Mesenchymal stem cell (in vitro differentiated cells and primary cell): ENCODE measurements at regions not wholly inside any gene's neighbourhood (a gene's known extent, or its start where the extent isn't known, plus 50 kb on each side); places are given as distances from the start of the nearest gene placed in this dataset.
"Not testable (repeated sequence)": the region's sequence is repeated elsewhere in the genome, so short reads cannot be mapped to it uniquely, and the experiment has no call there.

Experiments
- DNase-seq: peaks from one replicate; pipeline ENCODE4 v3.0.0-alpha.2; 2013
- H2AFZ ChIP-seq: one replicate; pipeline ENCODE4 v1.6.1; 2013; ENCODE audit warnings: low read depth, mild to moderate bottlenecking, control low read depth, inconsistent platforms, low read length, moderate library complexity
- H2AK5ac ChIP-seq: 2 replicates; pipeline ENCODE4 v1.6.1; 2013; ENCODE audit warnings: low read length, moderate library complexity, mild to moderate bottlenecking, inconsistent platforms; ENCODE audit not compliant: severe bottlenecking
- H2BK120ac ChIP-seq: one replicate; pipeline ENCODE4 v1.6.1; 2013; ENCODE audit warnings: low read depth, mild to moderate bottlenecking, inconsistent platforms, low read length, moderate library complexity
- H2BK12ac ChIP-seq, 2 experiments: one replicate each; pipeline ENCODE4 v1.6.1; 2013; ENCODE audit warnings: inconsistent platforms in 2 of 2, low read length in 2 of 2, mild to moderate bottlenecking in 2 of 2, moderate library complexity in 2 of 2, control low read depth in 1 of 2
- H2BK15ac ChIP-seq: one replicate; pipeline ENCODE4 v1.6.1; 2013; ENCODE audit warnings: mild to moderate bottlenecking, low read depth, inconsistent platforms; ENCODE audit not compliant: poor library complexity, severe bottlenecking
- H2BK5ac ChIP-seq: 2 replicates; pipeline ENCODE4 v1.6.1; 2013; ENCODE audit warnings: low read depth, mild to moderate bottlenecking, low read length, control low read depth, inconsistent platforms; ENCODE audit not compliant: poor library complexity, severe bottlenecking
- H3K14ac ChIP-seq, 2 experiments: one replicate each; pipeline ENCODE4 v1.6.1; 2013; ENCODE audit warnings: inconsistent platforms in 2 of 2, low read length in 2 of 2, control low read depth in 1 of 2, mild to moderate bottlenecking in 1 of 2, moderate library complexity in 1 of 2
- H3K18ac ChIP-seq, 2 experiments: one replicate each; pipeline ENCODE4 v1.6.1; 2013; ENCODE audit warnings: inconsistent platforms in 2 of 2, low read length in 2 of 2, control low read depth in 1 of 2, low read depth in 1 of 2, mild to moderate bottlenecking in 1 of 2
- H3K23ac ChIP-seq, 2 experiments: one replicate each; pipeline ENCODE4 v1.6.1; 2013; ENCODE audit warnings: inconsistent platforms in 2 of 2, low read length in 2 of 2, mild to moderate bottlenecking in 2 of 2, moderate library complexity in 2 of 2, control low read depth in 1 of 2
- H3K27ac ChIP-seq: 2 replicates; pipeline ENCODE4 v1.5.1; 2013; ENCODE audit warnings: mild to moderate bottlenecking, moderate library complexity, low read length, control low read depth, inconsistent platforms; ENCODE audit not compliant: poor library complexity, severe bottlenecking
- H3K27me3 ChIP-seq, 2 experiments: 2 replicates each; pipeline versions ENCODE4 v1.6.1 to v1.7.0; 2013; ENCODE audit warnings: low read length in 2 of 2, mild to moderate bottlenecking in 2 of 2, moderate library complexity in 2 of 2, control low read depth in 1 of 2, inconsistent platforms in 1 of 2; ENCODE audit not compliant: control insufficient read depth in 1 of 2, insufficient read depth in 1 of 2
- H3K36me3 ChIP-seq, 2 experiments: 2 replicates each; pipeline versions ENCODE4 v1.6.1 to v1.7.0; 2013; ENCODE audit warnings: low read length in 2 of 2, control low read depth in 1 of 2, inconsistent platforms in 1 of 2, low read depth in 1 of 2, mild to moderate bottlenecking in 1 of 2; ENCODE audit not compliant: insufficient read depth in 2 of 2, control insufficient read depth in 1 of 2
- H3K4ac ChIP-seq, 2 experiments: one replicate each; pipeline ENCODE4 v1.6.1; 2013; ENCODE audit warnings: inconsistent platforms in 2 of 2, low read length in 2 of 2, mild to moderate bottlenecking in 2 of 2, moderate library complexity in 2 of 2, control low read depth in 1 of 2, low read depth in 1 of 2
- H3K4me1 ChIP-seq: 2 replicates; pipeline ENCODE4 v1.6.1; 2013; ENCODE audit warnings: low read depth, low read length, control low read depth; ENCODE audit not compliant: control insufficient read depth, insufficient read depth
- H3K4me2 ChIP-seq: 2 replicates; pipeline ENCODE4 v1.6.1; 2013; ENCODE audit warnings: low read length, mild to moderate bottlenecking, inconsistent platforms; ENCODE audit not compliant: poor library complexity, severe bottlenecking
- H3K4me3 ChIP-seq, 2 experiments: 2 replicates each; pipeline versions ENCODE4 v1.5.1 to v1.7.0; 2013; ENCODE audit warnings: low read length in 2 of 2, mild to moderate bottlenecking in 2 of 2, control low read depth in 1 of 2, low read depth in 1 of 2; ENCODE audit not compliant: insufficient read depth in 1 of 2
- H3K79me1 ChIP-seq: replicated peaks from 2 replicates; pipeline ENCODE4 v1.6.1; 2013; ENCODE audit warnings: mild to moderate bottlenecking, control low read depth, low read length, inconsistent platforms; ENCODE audit not compliant: poor library complexity, severe bottlenecking
- H3K9ac ChIP-seq: 2 replicates; pipeline ENCODE4 v1.7.0; 2013; ENCODE audit warnings: mild to moderate bottlenecking, low read length, moderate library complexity
- H3K9me3 ChIP-seq: 2 replicates; pipeline ENCODE4 v1.7.0; 2013; ENCODE audit warnings: mild to moderate bottlenecking, low read length; ENCODE audit not compliant: control insufficient read depth
- H4K8ac ChIP-seq: one replicate; pipeline ENCODE4 v1.6.1; 2013; ENCODE audit warnings: inconsistent platforms, mild to moderate bottlenecking, low read length, moderate library complexity
- H4K91ac ChIP-seq: one replicate; pipeline ENCODE4 v1.6.1; 2013; ENCODE audit warnings: mild to moderate bottlenecking, low read length, inconsistent platforms
- WGBS: methylation state at CpG from one replicate; pipeline ENCODE4 v1.1.7; 2013; ENCODE audit warnings: mixed read lengths; 5-methylcytosine and 5-hydroxymethylcytosine counted together

GRCh38 chr20:30533653-30534052, 723.8 kb upstream of the DEFB115 start:
- H2BK5ac ChIP-seq, H3K79me1 ChIP-seq, H4K8ac ChIP-seq, H2BK15ac ChIP-seq, H3K27me3 ChIP-seq, H3K36me3 ChIP-seq, H3K4me2 ChIP-seq, H3K23ac ChIP-seq, H2AFZ ChIP-seq, H4K91ac ChIP-seq, H3K4me1 ChIP-seq, H3K9ac ChIP-seq, H3K4ac ChIP-seq, DNase-seq, H3K18ac ChIP-seq, H3K27ac ChIP-seq, H2BK120ac ChIP-seq, H3K14ac ChIP-seq, H2AK5ac ChIP-seq, H3K4me3 ChIP-seq, H3K9me3 ChIP-seq, H2BK12ac ChIP-seq: not testable (repeated sequence)

DNA sequence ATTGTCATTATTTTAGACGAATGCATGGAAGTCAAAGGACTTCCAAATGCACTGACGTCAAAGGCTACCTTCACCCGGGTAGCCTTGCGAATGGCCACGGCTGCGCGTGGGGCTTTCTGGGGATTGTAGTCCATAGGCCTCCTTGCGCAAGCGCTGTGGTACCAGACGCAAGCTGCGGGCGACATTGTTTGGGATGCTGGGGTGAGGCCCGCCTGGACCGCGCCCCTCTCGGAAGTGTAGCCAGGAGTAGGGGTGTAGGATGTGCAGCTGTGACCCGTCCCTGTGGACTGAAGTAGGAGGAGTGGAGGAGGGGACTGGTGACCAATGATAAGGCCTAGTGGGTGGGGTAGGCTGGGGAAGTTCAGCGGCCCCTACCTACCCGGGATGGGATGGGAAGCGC, 720.0 kb upstream of the DEFB115 start:
- H3K23ac ChIP-seq, H2AK5ac ChIP-seq, H3K36me3 ChIP-seq, H4K91ac ChIP-seq, H3K4me1 ChIP-seq, H2BK12ac ChIP-seq, H3K4ac ChIP-seq, H2BK15ac ChIP-seq, H4K8ac ChIP-seq, H3K4me3 ChIP-seq, H2BK120ac ChIP-seq, H3K9ac ChIP-seq, H2AFZ ChIP-seq, H2BK5ac ChIP-seq, H3K9me3 ChIP-seq, DNase-seq, H3K27me3 ChIP-seq, H3K18ac ChIP-seq, H3K79me1 ChIP-seq, H3K27ac ChIP-seq, H3K4me2 ChIP-seq, H3K14ac ChIP-seq: not testable (repeated sequence)
- 51% methylated on average over 20 of the region's 20 CpGs for WGBS

DNA sequence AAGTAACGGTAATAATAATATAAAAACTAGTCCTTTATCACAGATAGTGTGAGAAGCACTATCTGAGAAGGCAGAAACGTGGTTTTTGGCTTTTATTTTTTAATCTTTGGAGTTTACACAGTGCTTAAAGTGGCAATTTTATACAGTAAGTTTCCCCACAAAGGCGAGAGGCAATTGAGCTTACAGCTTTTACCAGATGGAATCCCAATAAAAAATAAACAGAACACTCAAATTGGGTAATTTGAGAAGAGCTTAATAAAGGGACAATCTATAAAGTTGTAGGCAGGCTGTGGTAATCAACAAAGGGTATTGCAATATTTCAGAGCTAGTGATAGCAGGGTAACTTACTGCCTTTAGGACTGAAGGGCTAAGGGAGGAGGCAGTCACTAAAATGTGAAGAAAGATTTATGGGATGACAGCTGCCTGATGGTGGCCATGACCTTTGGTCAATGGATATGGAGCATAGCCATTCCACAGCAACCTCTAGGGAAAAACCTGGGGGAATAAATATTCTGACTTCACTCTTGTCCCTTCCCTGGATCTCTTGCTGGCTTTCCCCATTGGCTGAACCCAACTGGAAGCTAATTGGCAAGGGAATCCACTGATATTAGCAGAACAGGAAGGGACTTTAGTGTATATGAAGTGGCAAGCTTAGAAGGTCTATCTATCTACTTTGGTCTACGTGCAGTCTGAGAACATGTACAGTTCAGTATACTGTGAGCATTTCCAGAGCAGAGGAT, 717.0 kb upstream of the DEFB115 start:
- H3K79me1 ChIP-seq, H3K27ac ChIP-seq, H2AK5ac ChIP-seq, H3K23ac ChIP-seq, H2BK12ac ChIP-seq, DNase-seq, H3K4me3 ChIP-seq, H4K8ac ChIP-seq, H2BK5ac ChIP-seq, H3K9me3 ChIP-seq, H4K91ac ChIP-seq, H3K4me2 ChIP-seq, H3K36me3 ChIP-seq, H3K18ac ChIP-seq, H2BK120ac ChIP-seq, H3K27me3 ChIP-seq, H3K9ac ChIP-seq, H3K4ac ChIP-seq, H3K4me1 ChIP-seq, H2AFZ ChIP-seq, H2BK15ac ChIP-seq, H3K14ac ChIP-seq: not testable (repeated sequence)
- WGBS: 59% methylated on average over 1 of the region's 4 CpGs

- H3K18ac ChIP-seq, H2AFZ ChIP-seq, H3K27me3 ChIP-seq, H3K4me1 ChIP-seq, H3K36me3 ChIP-seq, H2BK120ac ChIP-seq, H3K27ac ChIP-seq, DNase-seq, H2BK5ac ChIP-seq, H3K14ac ChIP-seq, H3K4me2 ChIP-seq, H2AK5ac ChIP-seq, H2BK12ac ChIP-seq, H3K9ac ChIP-seq, H3K23ac ChIP-seq, H4K8ac ChIP-seq, H3K79me1 ChIP-seq, H3K4ac ChIP-seq, H3K9me3 ChIP-seq, H4K91ac ChIP-seq, H3K4me3 ChIP-seq, H2BK15ac ChIP-seq: not testable (repeated sequence)
- 80% methylated on average over 3 of the region's 4 CpGs for WGBS
These were observed 706.2 kb upstream of the DEFB115 start for GRCh38 chr20:30551236-30551635.
